ENCODE measurements at regions not wholly inside any gene's neighbourhood (a gene's known extent, or its start where the extent isn't known, plus 50 kb on each side); places are given as distances from the start of the nearest gene placed in this dataset.

GRCh38 chr20:7695051-7695495 is 245.2 kb downstream of the HAO1 start:
- TF ChIP-seq POLR2A (IDR thresholded peaks at IDR 0.05; ENCODE audit: low read depth, low read length) (no peak), POLR2AphosphoS5 (IDR thresholded peaks at IDR 0.05; ENCODE audit: low read depth, low read length) (no peak), SPI1 (IDR thresholded peaks at IDR 0.05; ENCODE audit: low read depth, low read length) (no peak)

All from GM12891 (cell line).